PC-3 (cell line): ENCODE measurements at regions not wholly inside any gene's neighbourhood (a gene's known extent, or its start where the extent isn't known, plus 50 kb on each side); places are given as distances from the start of the nearest gene placed in this dataset.

Experiments used
- ATAC-seq: fragments of 200-7000 bp; cut with Tn5 transposase; 2 replicates; pipeline ENCODE4 v1.9.1; 2020; ENCODE audit warnings: mild to moderate bottlenecking, moderate library complexity
- BruUV-seq: library from RNA; stranded (reverse); fragments of 400-500 nt; replicated peaks from 2 replicates; lab custom pipeline; 2021; lab: Mats Ljungman, UMichigan
- CTCF ChIA-PET: fragments of 300-600 bp; sonication (Branson Sonifier 250); formaldehyde crosslinking; loops from one replicate; lab custom pipeline; 2022; ENCODE audit warnings: antibody characterized with exemption; lab: Charles Lee
- POLR2A ChIA-PET: fragments of 300-600 bp; sonication (Branson Sonifier 250); formaldehyde crosslinking; loops from one replicate; lab custom pipeline; 2022; ENCODE audit warnings: antibody characterized with exemption; ENCODE audit not compliant: unreplicated experiment; lab: Charles Lee
- DNase-seq: peaks from one replicate; pipeline ENCODE4 v3.0.0-alpha.2; 2015
- H2AFZ ChIP-seq: fragments of 300-600 bp; sonication (generic); 2 replicates; pipeline ENCODE4 v1.6.0; 2016; ENCODE audit warnings: antibody characterized with exemption, low read length
- H3F3A ChIP-seq: fragments of 300-600 bp; sonication (generic); one replicate; pipeline ENCODE4 v1.6.0; 2017; ENCODE audit warnings: antibody characterized with exemption, low read length, control low read depth, mild to moderate bottlenecking; ENCODE audit not compliant: unreplicated experiment
- H3K27ac ChIP-seq: fragments of 300-600 bp; sonication (generic); 2 replicates; pipeline ENCODE4 v1.5.1; 2016; ENCODE audit warnings: mild to moderate bottlenecking, low read length
- H3K27me3 ChIP-seq: fragments of 300-600 bp; sonication (generic); 2 replicates; pipeline ENCODE4 v1.6.1; 2016; ENCODE audit warnings: low read length, mixed read lengths
- H3K36me3 ChIP-seq: fragments of 300-600 bp; sonication (generic); 2 replicates; pipeline ENCODE4 v1.6.1; 2016; ENCODE audit warnings: low read depth, mixed run types, low read length, mixed read lengths
- H3K4me1 ChIP-seq: fragments of 300-600 bp; sonication (generic); 2 replicates; pipeline ENCODE4 v1.5.1; 2016; ENCODE audit warnings: low read length; ENCODE audit not compliant: insufficient read depth
- H3K4me2 ChIP-seq: fragments of 300-600 bp; sonication (generic); 2 replicates; pipeline ENCODE4 v1.6.0; 2016; ENCODE audit warnings: low read length
- H3K4me3 ChIP-seq: fragments of 300-600 bp; sonication (generic); 2 replicates; pipeline ENCODE4 v1.5.1; 2016; ENCODE audit warnings: mild to moderate bottlenecking, low read length, mixed read lengths
- H3K79me2 ChIP-seq: fragments of 300-600 bp; sonication (generic); 2 replicates; pipeline ENCODE4 v1.6.1; 2017; ENCODE audit warnings: low read length, mixed read lengths
- H3K9ac ChIP-seq: fragments of 300-600 bp; sonication (generic); 2 replicates; pipeline ENCODE4 v1.6.0; 2016; ENCODE audit warnings: mild to moderate bottlenecking, low read length
- H3K9me2 ChIP-seq: fragments of 300-600 bp; sonication (generic); replicated peaks from 2 replicates; pipeline ENCODE4 v1.6.1; 2016; ENCODE audit warnings: mixed run types, low read length, mixed read lengths
- H3K9me3 ChIP-seq: fragments of 300-600 bp; sonication (generic); 2 replicates; pipeline ENCODE4 v1.6.1; 2016; ENCODE audit warnings: low read length, mixed read lengths
- H4K20me1 ChIP-seq: fragments of 300-600 bp; sonication (generic); 2 replicates; pipeline ENCODE4 v1.6.1; 2016; ENCODE audit warnings: low read length, mixed read lengths
- CTCF ChIP-seq: fragments of 300-600 bp; sonication (generic); conservative IDR thresholded peaks from 2 replicates; pipeline ENCODE4 v1.5.1; 2017; ENCODE audit warnings: antibody characterized with exemption, low read depth, mild to moderate bottlenecking, low read length
- EZH2 ChIP-seq: fragments of 300-600 bp; sonication (generic); IDR thresholded peaks from one replicate; pipeline ENCODE4 v1.6.1; 2017; ENCODE audit warnings: antibody characterized with exemption, mild to moderate bottlenecking, low read length; ENCODE audit not compliant: unreplicated experiment
- EZH2phosphoT487 ChIP-seq: fragments of 300-600 bp; sonication (generic); IDR thresholded peaks from 2 replicates; pipeline ENCODE4 v1.6.1; 2018; ENCODE audit warnings: mild to moderate bottlenecking, antibody characterized with exemption, low read length, borderline replicate concordance
- intact Hi-C: fragments of 100-400 bp; cut with micrococcal nuclease; formaldehyde crosslinking; loops from 2 replicates; pipeline ENCODE4 v1.9.0; 2023

- no peak overlapping the region for H2AFZ ChIP-seq
- H3K4me3 ChIP-seq = no peak overlapping the region
- no TSS peak for BruUV-seq
- ChIA-PET POLR2A (no interaction called here), CTCF (no interaction called here)
- ATAC-seq (no peak), DNase-seq (no peak)
- intact Hi-C loops = loop anchor here (10.0 kb wide), 1 partner anchor 691 kb away; the partner anchor contains the start of gene FAT1
- H3K36me3 ChIP-seq = no peaks in the 10 kb centered on the region
- H3K79me2 ChIP-seq = no peaks in the 10 kb centered on the region
- H3K27me3 ChIP-seq = no peaks in the 10 kb centered on the region
- no peaks in the 10 kb centered on the region for H4K20me1 ChIP-seq
- no peaks in the 10 kb centered on the region for H3F3A ChIP-seq
- no peaks in the 10 kb centered on the region for H3K4me1 ChIP-seq
- H3K9me3 ChIP-seq = no peaks in the 10 kb centered on the region
- H3K4me2 ChIP-seq = no peak overlapping the region
- no peaks in the 10 kb centered on the region for H3K9me2 ChIP-seq
- TF ChIP-seq EZH2phosphoT487 = no peak
- H3K9ac ChIP-seq = no peak overlapping the region
- no peak overlapping the region for H3K27ac ChIP-seq
Measured at GRCh38 chr4:187416216-187416615, 579.4 kb upstream of the ZFP42 start.

GRCh38 chr4:187417721-187418120 lies 577.9 kb upstream of the ZFP42 start:
- CTCF ChIA-PET = no interaction called here
- intact Hi-C loops = loop anchor here (10.0 kb wide), 1 partner anchor 693 kb away; the partner anchor contains the start of gene FAT1
- no peaks in the 10 kb centered on the region for H3K27me3 ChIP-seq

GRCh38 chr4:187422655-187423054 lies 572.9 kb upstream of the ZFP42 start:
- CTCF ChIA-PET = no interaction called here
- ATAC-seq = no peak
- H3K79me2 ChIP-seq = no peaks in the 10 kb centered on the region

More at GRCh38 chr4:187417721-187418120, 577.9 kb upstream of the ZFP42 start:
- no TSS peak for BruUV-seq
- Histone ChIP-seq H3K4me3 (no peak overlapping the region), H3F3A (no peaks in the 10 kb centered on the region), H3K9me3 (no peaks in the 10 kb centered on the region), H3K4me2 (no peak overlapping the region), H2AFZ (no peak overlapping the region), H3K4me1 (no peaks in the 10 kb centered on the region), H4K20me1 (no peaks in the 10 kb centered on the region), H3K79me2 (no peaks in the 10 kb centered on the region), H3K27ac (no peak overlapping the region), H3K9me2 (no peaks in the 10 kb centered on the region), H3K36me3 (no peaks in the 10 kb centered on the region), H3K9ac (no peak overlapping the region)
- POLR2A ChIA-PET = no interaction called here
- no peak for ATAC-seq
- DNase-seq = no peak
- TF ChIP-seq EZH2 = no peak
- no peak for TF ChIP-seq EZH2phosphoT487
- TF ChIP-seq CTCF = no peak

More at GRCh38 chr4:187422655-187423054, 572.9 kb upstream of the ZFP42 start:
- Histone ChIP-seq H4K20me1 (no peaks in the 10 kb centered on the region), H3K9me3 (no peaks in the 10 kb centered on the region), H2AFZ (no peak overlapping the region), H3K9ac (no peak overlapping the region), H3K27ac (no peak overlapping the region), H3F3A (no peaks in the 10 kb centered on the region), H3K36me3 (no peaks in the 10 kb centered on the region), H3K27me3 (no peaks in the 10 kb centered on the region), H3K4me1 (peaks cover 5% of the 10 kb centered on the region), H3K9me2 (no peaks in the 10 kb centered on the region), H3K4me3 (no peak overlapping the region), H3K4me2 (no peak overlapping the region)
- intact Hi-C loops = no loop called here
- BruUV-seq = no TSS peak
- DNase-seq = no peak
- POLR2A ChIA-PET = no interaction called here
- TF ChIP-seq EZH2 = no peak
- TF ChIP-seq CTCF = no peak
- TF ChIP-seq EZH2phosphoT487 = no peak
